Right lobe of liver (tissue), 4 donors: ENCODE measurements at regions not wholly inside any gene's neighbourhood (a gene's known extent, or its start where the extent isn't known, plus 50 kb on each side); places are given as distances from the start of the nearest gene placed in this dataset.

Source experiments
- POLR2A ChIP-seq: fragments of 450-650 bp; IDR thresholded peaks from one replicate; pipeline ENCODE4 v1.6.1; 2017; ENCODE audit warnings: antibody characterized with exemption, mild to moderate bottlenecking
- TF ChIP-seq, protein P1 (sequence below), 4 donors: fragments of 200-600 bp in 3 of 4; fragments of 450-650 bp in 1 of 4; IDR thresholded peaks; one replicate each; pipeline versions ENCODE4 v1.5.1 to v1.8.0; 2016 to 2022; ENCODE audit warnings: antibody characterized with exemption in 4 of 4, mild to moderate bottlenecking in 2 of 4
- donor health status: DM: no; HTN: no; CAD: no.
- donor health status: DM: no; HTN: no; CAD: no.
- donor health status: DM: no; HTN: yes; CAD: no.

DNA sequence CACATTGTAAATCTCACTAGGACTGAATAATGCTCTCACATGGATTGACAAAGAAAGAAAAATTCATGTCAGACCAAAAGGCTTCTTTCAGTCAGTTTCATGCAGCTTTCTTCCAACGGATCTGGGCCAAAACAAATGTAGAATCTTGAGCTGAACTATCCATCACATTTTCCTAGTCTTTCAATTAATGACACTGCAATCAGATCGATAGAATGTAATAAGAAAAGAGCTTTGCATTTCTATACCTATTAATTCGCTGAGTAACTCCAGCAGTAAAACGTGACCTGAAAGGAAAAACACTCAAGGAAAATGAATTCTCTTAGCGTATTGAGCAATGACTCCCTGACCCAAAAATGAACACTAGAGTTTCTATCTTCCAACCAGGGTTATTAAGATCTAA lies 194.8 kb upstream of the BLID start:
- TF ChIP-seq, protein P1, sequence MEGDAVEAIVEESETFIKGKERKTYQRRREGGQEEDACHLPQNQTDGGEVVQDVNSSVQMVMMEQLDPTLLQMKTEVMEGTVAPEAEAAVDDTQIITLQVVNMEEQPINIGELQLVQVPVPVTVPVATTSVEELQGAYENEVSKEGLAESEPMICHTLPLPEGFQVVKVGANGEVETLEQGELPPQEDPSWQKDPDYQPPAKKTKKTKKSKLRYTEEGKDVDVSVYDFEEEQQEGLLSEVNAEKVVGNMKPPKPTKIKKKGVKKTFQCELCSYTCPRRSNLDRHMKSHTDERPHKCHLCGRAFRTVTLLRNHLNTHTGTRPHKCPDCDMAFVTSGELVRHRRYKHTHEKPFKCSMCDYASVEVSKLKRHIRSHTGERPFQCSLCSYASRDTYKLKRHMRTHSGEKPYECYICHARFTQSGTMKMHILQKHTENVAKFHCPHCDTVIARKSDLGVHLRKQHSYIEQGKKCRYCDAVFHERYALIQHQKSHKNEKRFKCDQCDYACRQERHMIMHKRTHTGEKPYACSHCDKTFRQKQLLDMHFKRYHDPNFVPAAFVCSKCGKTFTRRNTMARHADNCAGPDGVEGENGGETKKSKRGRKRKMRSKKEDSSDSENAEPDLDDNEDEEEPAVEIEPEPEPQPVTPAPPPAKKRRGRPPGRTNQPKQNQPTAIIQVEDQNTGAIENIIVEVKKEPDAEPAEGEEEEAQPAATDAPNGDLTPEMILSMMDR (IDR thresholded peaks at IDR 0.05), result no peak
- TF ChIP-seq POLR2A, result no peak
